IPS DF 6.9 (cell line): ENCODE measurements at regions not wholly inside any gene's neighbourhood (a gene's known extent, or its start where the extent isn't known, plus 50 kb on each side); places are given as distances from the start of the nearest gene placed in this dataset.

Experiments
- DNase-seq: peaks from one replicate; pipeline ENCODE4 v3.0.0-alpha.2; 2013; ENCODE audit warnings: low read depth, low spot score
- H3K27ac ChIP-seq: one replicate; pipeline ENCODE4 v1.5.1; 2013; ENCODE audit warnings: low read length, control low read depth
- H3K27me3 ChIP-seq: 2 replicates; pipeline ENCODE4 v1.6.1; 2013; ENCODE audit warnings: mild to moderate bottlenecking, low read length; ENCODE audit not compliant: control insufficient read depth, insufficient read depth
- H3K36me3 ChIP-seq: 2 replicates; pipeline ENCODE4 v1.6.1; 2013; ENCODE audit warnings: low read length; ENCODE audit not compliant: control insufficient read depth, insufficient read depth
- H3K4me1 ChIP-seq: 2 replicates; pipeline ENCODE4 v1.6.1; 2013; ENCODE audit warnings: low read length; ENCODE audit not compliant: control insufficient read depth, insufficient read depth
- H3K4me3 ChIP-seq: 2 replicates; pipeline ENCODE4 v1.5.1; 2013; ENCODE audit warnings: mild to moderate bottlenecking, low read length
- H3K9me3 ChIP-seq: 2 replicates; pipeline ENCODE4 v1.6.1; 2013; ENCODE audit warnings: low read length, inconsistent platforms; ENCODE audit not compliant: control insufficient read depth, insufficient read depth
- WGBS: extraction: QIAGEN DNeasy Blood & Tissue Kit; methylation state at CpG from one replicate; pipeline ENCODE4 v1.1.7; 2013; ENCODE audit warnings: mixed read lengths, missing lambda C conversion rate; ENCODE audit not compliant: insufficient read length, insufficient coverage; 5-methylcytosine and 5-hydroxymethylcytosine counted together

- Histone ChIP-seq H3K4me3 (no peak overlapping the region), H3K27me3 (no peaks in the 10 kb centered on the region), H3K4me1 (peaks cover 3% of the 10 kb centered on the region; the same call in 1 of the 2 replicates), H3K9me3 (no peaks in the 10 kb centered on the region), H3K27ac (no peak overlapping the region), H3K36me3 (no peaks in the 10 kb centered on the region)
- DNase-seq, result no peak
- WGBS, result no CpG with 5 or more reads among the region's 11 CpGs
Observed at GRCh38 chr21:41601573-41602368, 93.8 kb upstream of the TMPRSS2 start.

- Histone ChIP-seq H3K4me1 (peaks cover 3% of the 10 kb centered on the region; the same call in 1 of the 2 replicates), H3K36me3 (no peaks in the 10 kb centered on the region), H3K27me3 (no peaks in the 10 kb centered on the region), H3K27ac (no peak overlapping the region), H3K4me3 (no peak overlapping the region), H3K9me3 (no peaks in the 10 kb centered on the region)
- WGBS, result no CpG with 5 or more reads among the region's 10 CpGs
- DNase-seq, result no peak
Observed at GRCh38 chr21:41600961-41601572, 93.1 kb upstream of the TMPRSS2 start.

- Histone ChIP-seq H3K27ac (no peak overlapping the region), H3K4me1 (peaks cover 3% of the 10 kb centered on the region; the same call in 1 of the 2 replicates)
- WGBS, result no CpG with 5 or more reads among the region's 9 CpGs
Observed at GRCh38 chr21:41600556-41600955, 92.6 kb upstream of the TMPRSS2 start.

GRCh38 chr21:41600116-41600515 is 92.2 kb upstream of the TMPRSS2 start:
- Histone ChIP-seq H3K4me1 (no peaks in the 10 kb centered on the region), H3K4me3 (no peak overlapping the region), H3K27ac (no peak overlapping the region), H3K36me3 (no peaks in the 10 kb centered on the region), H3K27me3 (no peaks in the 10 kb centered on the region), H3K9me3 (no peaks in the 10 kb centered on the region)
- WGBS, result no CpG with 5 or more reads among the region's 7 CpGs
- DNase-seq, result no peak

More at GRCh38 chr21:41600556-41600955, 92.6 kb upstream of the TMPRSS2 start:
- DNase-seq, result no peak
- no peaks in the 10 kb centered on the region for H3K36me3 ChIP-seq
- no peak overlapping the region for H3K4me3 ChIP-seq
- no peaks in the 10 kb centered on the region for H3K27me3 ChIP-seq
- H3K9me3 ChIP-seq, result no peaks in the 10 kb centered on the region

- Histone ChIP-seq H3K4me1 (peaks cover 2% of the 10 kb centered on the region; the same call in 1 of the 2 replicates), H3K9me3 (no peaks in the 10 kb centered on the region), H3K27ac (no peak overlapping the region), H3K4me3 (no peak overlapping the region), H3K27me3 (no peaks in the 10 kb centered on the region), H3K36me3 (no peaks in the 10 kb centered on the region)
- DNase-seq, result no peak
- no CpG with 5 or more reads among the region's 21 CpGs for WGBS
Observed at GRCh38 chr21:41598561-41599431, 90.8 kb upstream of the TMPRSS2 start.

GRCh38 chr21:41597811-41598231 is 89.9 kb upstream of the TMPRSS2 start:
- no peak overlapping the region for H3K4me3 ChIP-seq
- no peaks in the 10 kb centered on the region for H3K36me3 ChIP-seq
- no peaks in the 10 kb centered on the region for H3K9me3 ChIP-seq
- peaks cover 4% of the 10 kb centered on the region; the same call in 1 of the 2 replicates for H3K4me1 ChIP-seq
- no peak for DNase-seq
- no peaks in the 10 kb centered on the region for H3K27me3 ChIP-seq
- WGBS, result no CpG with 5 or more reads among the region's 9 CpGs
- no peak overlapping the region for H3K27ac ChIP-seq

- no peaks in the 10 kb centered on the region for H3K36me3 ChIP-seq
- H3K4me3 ChIP-seq, result no peak overlapping the region
- H3K9me3 ChIP-seq, result no peaks in the 10 kb centered on the region
- no peaks in the 10 kb centered on the region for H3K27me3 ChIP-seq
- no CpG with 5 or more reads among the region's 1 CpG for WGBS
- DNase-seq, result no peak
- H3K4me1 ChIP-seq, result peaks cover 4% of the 10 kb centered on the region; the same call in 1 of the 2 replicates
- no peak overlapping the region for H3K27ac ChIP-seq
Observed at GRCh38 chr21:41597227-41597626, 89.3 kb upstream of the TMPRSS2 start.

- H3K27ac ChIP-seq, result no peak overlapping the region
- DNase-seq, result no peak
- no peaks in the 10 kb centered on the region for H3K9me3 ChIP-seq
- H3K36me3 ChIP-seq, result no peaks in the 10 kb centered on the region
- H3K4me3 ChIP-seq, result no peak overlapping the region
- peaks cover 4% of the 10 kb centered on the region; the same call in 1 of the 2 replicates for H3K4me1 ChIP-seq
- no CpG with 5 or more reads among the region's 14 CpGs for WGBS
- no peaks in the 10 kb centered on the region for H3K27me3 ChIP-seq
Observed at GRCh38 chr21:41596241-41596925, 88.4 kb upstream of the TMPRSS2 start.

- H3K36me3 ChIP-seq, result no peaks in the 10 kb centered on the region
- H3K4me1 ChIP-seq, result peaks cover 4% of the 10 kb centered on the region; the same call in 1 of the 2 replicates
- DNase-seq, result no peak
- H3K27ac ChIP-seq, result no peak overlapping the region
- no peak overlapping the region for H3K4me3 ChIP-seq
- no peaks in the 10 kb centered on the region for H3K9me3 ChIP-seq
- no peaks in the 10 kb centered on the region for H3K27me3 ChIP-seq
- no CpG with 5 or more reads among the region's 5 CpGs for WGBS
Observed at GRCh38 chr21:41594268-41594667, 86.3 kb upstream of the TMPRSS2 start.

GRCh38 chr21:41593760-41594138 is 85.8 kb upstream of the TMPRSS2 start:
- Histone ChIP-seq H3K27ac (no peak overlapping the region), H3K27me3 (no peaks in the 10 kb centered on the region), H3K36me3 (no peaks in the 10 kb centered on the region), H3K4me3 (no peak overlapping the region), H3K9me3 (no peaks in the 10 kb centered on the region), H3K4me1 (peaks cover 4% of the 10 kb centered on the region; the same call in 1 of the 2 replicates)
- DNase-seq, result no peak
- no CpG with 5 or more reads among the region's 4 CpGs for WGBS
